HEK293T (cell line): ENCODE measurements at regions not wholly inside any gene's neighbourhood (a gene's known extent, or its start where the extent isn't known, plus 50 kb on each side); places are given as distances from the start of the nearest gene placed in this dataset.

Experiments used
- CTBP1 ChIP-seq: fragments of 450-650 bp; IDR thresholded peaks from 2 replicates; pipeline ENCODE4 v1.6.1; 2016; ENCODE audit warnings: borderline replicate concordance
- ELF4 ChIP-seq: fragments of 450-650 bp; IDR thresholded peaks from 2 replicates; pipeline ENCODE4 v1.6.1; 2017; ENCODE audit warnings: antibody characterized with exemption
- FOXA1 ChIP-seq: fragments of 450-650 bp; IDR thresholded peaks from 2 replicates; pipeline ENCODE4 v1.6.1; 2016; ENCODE audit warnings: mild to moderate bottlenecking
- FOXK2 ChIP-seq: fragments of 450-650 bp; IDR thresholded peaks from 2 replicates; pipeline ENCODE4 v1.6.1; 2016; ENCODE audit warnings: mild to moderate bottlenecking
- HDGF ChIP-seq: fragments of 450-650 bp; IDR thresholded peaks from 2 replicates; pipeline ENCODE4 v1.6.1; 2017; ENCODE audit warnings: antibody characterized with exemption, borderline replicate concordance
- L3MBTL2 ChIP-seq: fragments of 450-650 bp; conservative IDR thresholded peaks from 2 replicates; pipeline ENCODE4 v1.6.1; 2016; ENCODE audit warnings: mild to moderate bottlenecking
- LEF1 ChIP-seq: fragments of 450-650 bp; IDR thresholded peaks from 2 replicates; pipeline ENCODE4 v1.6.1; 2017; ENCODE audit warnings: mild to moderate bottlenecking, borderline replicate concordance
- PKNOX1 ChIP-seq: fragments of 450-650 bp; IDR thresholded peaks from 2 replicates; pipeline ENCODE4 v1.6.1; 2016
- SP1 ChIP-seq: fragments of 450-650 bp; IDR thresholded peaks from 2 replicates; pipeline ENCODE4 v1.6.1; 2017
- SUZ12 ChIP-seq: fragments of 450-650 bp; IDR thresholded peaks from 2 replicates; pipeline ENCODE4 v1.6.1; 2016; ENCODE audit warnings: mild to moderate bottlenecking
- TARDBP ChIP-seq: fragments of 450-650 bp; IDR thresholded peaks from 2 replicates; pipeline ENCODE4 v1.6.1; 2016
- ZNF384 ChIP-seq: fragments of 450-650 bp; IDR thresholded peaks from 2 replicates; pipeline ENCODE4 v1.6.1; 2016

DNA sequence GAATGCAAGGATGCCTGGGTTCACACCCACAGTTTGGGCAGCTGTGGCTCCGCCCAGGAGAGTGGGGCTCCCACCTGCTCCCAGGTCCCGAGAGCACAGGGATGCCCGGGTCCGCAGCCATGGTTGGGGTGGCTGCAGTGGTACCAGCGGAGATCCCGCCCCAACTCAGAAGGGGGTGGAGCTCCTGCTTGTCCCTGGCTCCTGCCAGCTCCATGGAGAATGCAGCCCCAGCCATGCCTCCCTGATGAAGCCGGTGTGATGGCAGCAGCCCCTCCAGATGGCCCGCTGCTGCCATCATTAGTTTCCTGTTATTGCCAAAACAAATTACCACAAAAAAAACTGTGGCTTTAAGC is 113.1 kb upstream of the RUNX3 start:
- no peak for TF ChIP-seq TARDBP
- no peak for TF ChIP-seq FOXK2
- no peak for TF ChIP-seq L3MBTL2
- no peak for TF ChIP-seq LEF1
- no peak for TF ChIP-seq CTBP1
- no peak for TF ChIP-seq FOXA1
- TF ChIP-seq HDGF: no peak
- no peak for TF ChIP-seq SUZ12
- TF ChIP-seq ELF4: no peak
- no peak for TF ChIP-seq SP1
- TF ChIP-seq ZNF384: no peak
- TF ChIP-seq PKNOX1: no peak
